OCI-LY3 (cell line): ENCODE measurements at regions not wholly inside any gene's neighbourhood (a gene's known extent, or its start where the extent isn't known, plus 50 kb on each side); places are given as distances from the start of the nearest gene placed in this dataset.

Source experiments
- CTCF ChIP-seq: fragments of 200-600, 300-600 bp; sonication (generic); IDR thresholded peaks from 2 replicates; pipeline ENCODE4 v1.5.1; 2014; ENCODE audit warnings: antibody characterized with exemption, low read length, low read depth
- EZH2phosphoT487 ChIP-seq: fragments of 200-600 bp; shearing (Covaris generic); IDR thresholded peaks from 2 replicates; pipeline ENCODE4 v1.6.1; 2018; ENCODE audit warnings: antibody characterized with exemption, mixed run types, low read depth

GRCh38 chr12:74741112-74741511 is 203.5 kb downstream of the ATXN7L3B start:
- TF ChIP-seq CTCF (no peak), EZH2phosphoT487 (no peak)
